NOMO-1 treated with DMSO at 0.1 percent for 48 hours (cell line): ENCODE measurements at regions not wholly inside any gene's neighbourhood (a gene's known extent, or its start where the extent isn't known, plus 50 kb on each side); places are given as distances from the start of the nearest gene placed in this dataset.

Experiments used
- DNase-seq: peaks from one replicate; lab custom pipeline; 2025; ENCODE audit not compliant: unreplicated experiment; lab: John Stamatoyannopoulos, UW

- no peak for DNase-seq
These were observed 267.2 kb downstream of the PARN start for GRCh38 chr16:14362774-14363371.

- DNase-seq: no peak
These were observed 269.6 kb downstream of the PARN start for GRCh38 chr16:14360326-14361037.

DNA sequence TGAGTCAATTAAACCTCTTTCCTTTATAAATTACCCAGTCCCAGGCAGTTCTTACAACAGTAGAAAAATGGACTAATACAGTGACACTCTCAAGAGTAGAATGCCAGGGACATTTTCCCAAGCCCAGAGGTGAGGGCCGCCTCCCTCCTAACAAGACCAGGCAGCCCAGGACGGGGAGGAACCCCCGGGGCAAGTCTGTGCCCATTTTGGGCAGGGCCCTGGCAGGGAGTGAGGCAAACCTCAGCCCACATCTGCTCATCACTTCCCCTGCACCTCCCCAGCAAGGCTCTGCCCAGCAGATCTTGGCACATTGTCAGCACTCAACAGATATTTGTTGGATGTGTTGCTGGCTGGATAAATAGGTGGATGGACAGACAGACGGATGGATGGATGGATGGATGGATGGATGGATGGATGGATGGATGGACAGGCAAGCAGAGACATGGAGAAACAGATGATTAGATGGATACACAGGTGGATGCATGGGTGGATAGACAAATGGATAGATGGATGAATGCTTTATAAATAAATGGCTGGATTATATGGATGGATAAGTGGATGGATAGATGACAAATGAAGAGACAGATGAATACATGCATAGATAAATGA is 271.3 kb downstream of the PARN start:
- DNase-seq: no peak

GRCh38 chr16:14357328-14357727 is 272.7 kb downstream of the PARN start:
- no peak for DNase-seq

DNA sequence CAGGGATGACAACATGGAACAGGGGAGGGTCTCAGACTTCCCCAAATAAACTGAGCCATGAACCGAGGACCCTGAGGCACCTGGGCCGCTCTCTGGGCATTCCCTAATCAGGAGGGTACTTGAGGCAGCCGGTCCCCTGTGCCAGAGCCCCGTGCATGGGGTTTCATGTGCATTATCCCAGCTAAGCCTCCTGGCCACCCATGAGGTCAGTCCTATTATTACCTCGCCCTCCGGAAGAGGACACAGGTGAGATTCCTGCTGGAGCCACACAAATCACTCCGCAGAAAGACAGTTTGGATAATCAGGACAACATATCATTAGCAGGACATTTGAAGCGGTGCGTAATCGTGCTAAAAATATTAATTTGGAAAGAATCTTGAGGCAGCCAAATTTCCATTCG is 274.0 kb downstream of the PARN start:
- no peak for DNase-seq

DNA sequence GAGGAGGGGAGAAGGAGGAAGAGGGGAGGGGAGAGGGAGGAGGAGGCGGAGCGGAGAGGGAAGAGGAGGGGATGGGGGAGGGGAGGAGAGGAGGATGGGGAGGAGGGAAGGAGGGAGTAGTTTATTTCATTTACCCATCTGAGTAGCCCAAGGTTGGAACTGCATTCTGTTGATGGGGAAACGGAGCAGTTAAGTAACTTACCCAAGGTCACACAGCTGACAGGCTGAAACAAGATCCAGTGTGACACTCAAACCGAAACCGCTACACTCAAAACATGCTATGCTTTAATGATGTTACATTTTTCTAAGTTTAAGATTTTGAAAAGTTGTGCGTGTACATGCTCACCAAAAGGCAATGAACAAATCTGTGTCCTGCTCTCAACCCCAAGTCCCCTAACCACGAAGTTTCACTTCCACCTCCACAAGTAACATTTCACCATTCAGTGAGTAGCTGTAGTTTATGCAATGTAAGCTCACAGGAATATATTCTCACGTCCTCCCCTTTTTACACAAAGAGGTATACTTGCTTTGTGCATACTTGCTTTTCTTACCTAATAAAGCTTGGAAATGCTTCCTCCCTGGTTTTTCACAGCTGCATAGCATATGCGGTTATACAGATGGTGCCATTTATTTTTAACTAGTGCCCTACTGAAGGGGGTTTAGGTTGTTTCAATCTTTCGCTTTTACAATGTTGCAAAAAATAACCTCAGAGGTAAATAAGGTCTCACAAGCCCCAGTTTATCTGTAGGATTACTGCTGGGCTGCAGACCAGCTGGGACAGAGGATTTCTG is 275.3 kb downstream of the PARN start:
- peak; percentile 95 for DNase-seq

- no peak for DNase-seq
These were observed 276.7 kb downstream of the PARN start for GRCh38 chr16:14353340-14353739.

DNA sequence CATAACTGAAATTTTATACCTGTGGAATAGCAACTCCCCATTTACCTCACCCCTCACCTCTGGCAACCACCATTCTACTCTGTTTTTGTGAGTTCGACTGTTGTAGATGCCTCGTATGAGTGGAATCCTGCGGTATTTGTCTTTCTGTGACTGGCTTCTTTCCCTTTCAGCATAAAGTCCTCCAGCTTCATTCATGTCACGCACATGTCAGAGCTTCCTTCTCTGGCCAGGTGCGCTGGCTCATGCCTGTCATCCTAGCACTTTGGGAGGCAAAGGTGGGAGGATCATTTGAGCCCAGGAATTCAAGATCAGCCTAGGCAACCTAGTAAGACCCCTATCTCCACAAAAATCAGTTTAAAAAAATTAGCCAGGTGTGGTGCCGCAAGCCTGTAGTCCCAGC is 278.4 kb downstream of the PARN start:
- DNase-seq: no peak

GRCh38 chr16:14350626-14351025 is 279.4 kb downstream of the PARN start:
- no peak for DNase-seq

DNA sequence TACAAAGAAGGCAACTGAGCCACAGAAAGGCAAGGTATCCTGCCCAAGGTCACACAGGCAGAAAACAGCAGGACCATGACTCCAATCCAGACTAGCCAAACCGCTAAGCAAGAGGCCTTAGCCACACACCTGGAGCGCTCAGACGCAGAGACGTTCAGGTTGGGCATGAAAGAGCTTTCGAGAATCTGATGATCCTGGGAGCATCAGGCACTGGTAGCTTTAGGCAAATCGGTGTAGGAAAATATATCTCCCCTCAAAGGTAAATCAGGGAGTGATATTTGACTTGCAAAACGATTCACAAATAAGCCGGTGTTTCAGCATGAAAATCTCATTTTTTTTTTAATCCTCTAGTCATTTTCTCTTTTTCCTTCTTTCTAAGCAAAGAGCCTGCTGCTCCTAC is 279.0 kb downstream of the MRTFB start:
- no peak for DNase-seq

GRCh38 chr16:14347706-14348105 is 276.6 kb downstream of the MRTFB start:
- DNase-seq: no peak

- DNase-seq: no peak
These were observed 275.4 kb downstream of the MRTFB start for GRCh38 chr16:14346278-14347142.

DNA sequence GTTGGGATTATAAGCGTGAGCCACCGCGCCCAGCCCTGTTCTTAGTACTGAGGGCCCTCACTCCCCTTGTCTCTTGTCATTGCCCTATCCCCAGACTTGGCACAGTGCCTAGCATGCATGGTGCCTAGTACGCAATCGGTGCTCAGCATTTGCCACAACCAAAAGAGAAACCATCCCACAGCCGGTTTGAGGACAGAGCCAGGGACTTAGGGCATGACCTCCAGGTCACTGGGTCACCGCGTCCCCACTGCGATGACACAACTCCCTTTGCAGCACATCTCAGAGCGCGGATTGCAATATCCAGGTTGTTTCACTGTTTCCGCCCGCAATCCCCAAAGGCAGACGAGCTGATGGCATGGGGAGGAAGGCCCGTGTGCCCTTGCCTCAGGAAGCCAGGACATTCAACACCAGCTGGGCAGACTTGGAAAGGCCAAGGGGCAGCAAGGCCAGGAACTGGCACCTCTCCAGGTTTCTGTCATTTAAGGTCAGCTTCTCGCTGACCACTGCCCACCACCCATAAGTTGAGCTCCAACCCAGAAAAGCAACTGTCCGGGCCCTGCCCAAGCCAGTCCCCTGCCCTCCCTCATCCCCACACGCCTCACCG is 274.5 kb downstream of the MRTFB start:
- no peak for DNase-seq

- DNase-seq: no peak
These were observed 273.8 kb downstream of the MRTFB start for GRCh38 chr16:14344945-14345344.

GRCh38 chr16:14344292-14344691 is 273.2 kb downstream of the MRTFB start:
- DNase-seq: no peak

- no peak for DNase-seq
These were observed 270.5 kb downstream of the MRTFB start for GRCh38 chr16:14341324-14342225.

GRCh38 chr16:14339694-14340093 is 268.6 kb downstream of the MRTFB start:
- DNase-seq: no peak

DNA sequence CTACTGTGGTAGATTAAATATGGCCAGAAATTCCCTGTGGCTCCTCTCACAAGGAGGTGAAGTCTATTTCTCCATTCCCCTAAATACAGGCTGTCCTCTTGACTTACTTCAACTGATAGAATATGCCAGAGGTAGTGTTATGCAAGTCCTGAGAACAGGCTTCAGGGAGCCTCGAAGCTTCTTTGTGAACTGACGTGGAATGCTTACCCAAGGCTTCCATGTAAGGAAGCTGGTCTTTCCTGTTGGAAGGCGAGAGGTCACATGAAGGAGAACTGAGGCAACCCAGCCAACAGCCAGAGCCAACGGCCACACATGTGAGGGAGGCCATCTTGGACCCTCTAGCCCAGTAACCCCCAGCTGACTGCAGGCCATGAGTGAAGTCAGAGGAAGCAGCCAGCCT is 267.9 kb downstream of the MRTFB start:
- no peak for DNase-seq

DNA sequence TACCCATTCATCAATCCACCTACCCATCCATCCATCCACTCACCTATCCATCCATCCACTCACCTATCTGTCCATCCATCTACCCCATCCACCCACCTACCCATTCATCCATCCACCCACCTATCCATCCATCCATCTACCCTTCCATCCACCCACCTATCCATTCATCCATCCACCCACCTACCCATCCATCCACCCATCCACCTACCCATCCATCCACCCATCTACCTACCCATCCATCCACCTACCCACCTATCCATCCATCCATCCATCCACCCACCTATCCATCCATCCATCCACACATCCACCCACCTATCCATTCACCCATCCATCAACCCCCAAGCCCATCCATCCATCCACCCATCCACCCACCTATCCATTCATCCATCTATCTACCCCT is 267.1 kb downstream of the MRTFB start:
- no peak for DNase-seq
